ENCODE measurements at regions not wholly inside any gene's neighbourhood (a gene's known extent, or its start where the extent isn't known, plus 50 kb on each side); places are given as distances from the start of the nearest gene placed in this dataset.
"Not testable (repeated sequence)": the region's sequence is repeated elsewhere in the genome, so short reads cannot be mapped to it uniquely, and the experiment has no call there.

- DNase-seq: no peak
Measured at GRCh38 chr20:25863536-25864325, 167.1 kb upstream of the ZNF337 start.

- peak; percentile 71 for DNase-seq
Measured at GRCh38 chr20:25862967-25863530, 166.4 kb upstream of the ZNF337 start.

DNA sequence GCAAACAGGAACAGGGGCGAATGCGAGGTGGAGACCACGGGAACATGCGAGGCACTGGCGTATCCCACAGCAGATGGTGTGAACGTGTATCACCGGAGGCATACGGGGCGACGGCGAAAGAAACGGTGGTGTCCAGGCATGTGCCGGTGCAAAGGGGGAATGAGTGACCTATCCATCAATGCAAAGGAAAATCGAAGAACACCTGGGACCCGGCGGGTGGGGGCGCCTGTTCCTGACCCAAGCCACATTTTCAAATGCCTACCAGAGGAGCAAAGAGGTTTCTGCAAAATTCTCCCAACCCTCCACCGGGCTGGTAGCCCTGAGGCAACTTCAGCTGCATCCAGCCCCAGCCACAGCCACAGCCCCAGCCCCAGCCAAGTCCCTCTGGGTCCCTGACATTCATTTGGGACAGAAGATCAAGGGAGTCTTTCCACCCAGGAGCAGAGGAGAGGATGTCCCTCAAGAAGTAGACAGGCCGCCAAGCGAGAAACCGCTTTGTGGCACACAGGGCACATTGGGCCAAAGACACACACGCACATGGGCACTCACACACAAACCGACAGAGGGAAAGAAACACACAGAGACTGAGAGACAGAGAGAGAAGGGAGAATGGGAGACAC is 164.0 kb upstream of the ZNF337 start:
- DNase-seq: no peak

DNA sequence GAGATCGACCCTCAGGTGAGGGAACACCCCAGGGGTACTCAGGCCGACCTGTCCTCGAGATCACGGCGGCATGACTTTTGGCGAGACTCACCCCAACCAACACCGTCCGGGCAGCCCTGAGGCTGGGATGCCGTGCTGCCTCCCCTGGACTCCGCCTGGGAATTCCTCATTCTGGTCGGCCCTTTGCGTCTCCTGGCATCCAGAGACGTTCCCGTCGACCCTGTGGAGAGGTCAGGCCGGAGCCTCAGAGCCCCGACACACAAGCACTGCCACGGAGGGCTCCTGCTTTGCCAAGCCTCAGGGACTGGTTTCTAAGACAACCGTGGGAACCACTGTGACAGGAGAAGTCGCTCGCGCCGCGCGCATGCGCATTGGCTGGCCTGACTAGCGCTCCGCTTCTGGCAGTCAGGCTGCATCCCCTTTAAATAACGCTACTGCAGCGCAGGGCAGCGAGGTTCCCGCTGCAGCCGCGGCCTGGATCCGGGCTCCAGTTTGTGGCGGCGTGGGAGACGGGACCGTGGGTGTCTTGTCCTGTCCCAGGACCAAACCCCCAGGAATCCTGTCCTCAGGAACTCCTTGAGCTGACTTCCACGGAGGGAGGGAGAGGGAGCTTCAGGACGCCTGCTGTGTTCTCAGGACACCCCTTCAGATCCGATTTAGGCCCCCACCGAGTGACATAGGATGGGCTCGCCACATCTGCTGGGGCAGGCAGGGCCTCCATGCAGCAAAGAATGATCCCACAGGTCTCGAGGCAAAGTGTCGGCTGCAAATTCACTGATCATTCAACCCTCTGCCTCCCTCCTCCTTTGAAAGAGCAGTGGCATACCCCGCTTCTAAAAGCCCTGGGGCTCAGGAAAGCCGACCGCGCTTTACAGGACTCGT is 163.2 kb upstream of the ZNF337 start:
- DNase-seq: peak; percentile 18

GRCh38 chr20:25858495-25859425 is 162.1 kb upstream of the ZNF337 start:
- no peak for DNase-seq

GRCh38 chr20:25857091-25857788 is 160.6 kb upstream of the ZNF337 start:
- not testable (repeated sequence) for DNase-seq

DNA sequence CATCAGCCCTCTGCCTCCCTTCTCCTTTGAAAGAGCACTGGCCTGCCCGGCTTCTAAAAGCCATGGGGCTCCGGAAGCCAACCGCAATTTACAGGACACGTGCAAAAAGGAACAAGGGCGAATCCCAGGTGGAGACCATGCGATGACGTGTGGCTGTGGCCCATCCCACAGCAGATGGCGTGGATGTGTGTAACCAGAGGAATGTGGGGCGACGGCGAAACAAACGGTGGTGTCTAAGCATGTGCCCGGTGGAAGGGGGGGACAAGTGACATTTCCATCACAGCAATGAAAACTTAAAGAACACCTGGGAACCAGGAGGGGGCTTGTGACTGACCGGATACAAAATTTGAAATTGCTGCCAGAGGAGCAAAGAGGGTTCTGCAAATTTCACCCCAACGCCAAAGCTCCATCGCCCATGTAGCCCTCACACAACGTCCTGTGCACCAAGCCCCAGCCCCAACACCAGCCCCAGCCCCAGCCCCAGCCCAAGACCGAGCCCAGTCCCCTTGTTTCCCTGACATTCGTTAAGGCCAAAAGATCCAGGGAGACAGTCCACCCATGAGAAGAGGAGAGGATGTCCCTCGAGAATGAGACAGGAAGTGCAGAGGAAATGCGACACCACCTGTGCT is 159.7 kb upstream of the ZNF337 start:
- no peak for DNase-seq

DNA sequence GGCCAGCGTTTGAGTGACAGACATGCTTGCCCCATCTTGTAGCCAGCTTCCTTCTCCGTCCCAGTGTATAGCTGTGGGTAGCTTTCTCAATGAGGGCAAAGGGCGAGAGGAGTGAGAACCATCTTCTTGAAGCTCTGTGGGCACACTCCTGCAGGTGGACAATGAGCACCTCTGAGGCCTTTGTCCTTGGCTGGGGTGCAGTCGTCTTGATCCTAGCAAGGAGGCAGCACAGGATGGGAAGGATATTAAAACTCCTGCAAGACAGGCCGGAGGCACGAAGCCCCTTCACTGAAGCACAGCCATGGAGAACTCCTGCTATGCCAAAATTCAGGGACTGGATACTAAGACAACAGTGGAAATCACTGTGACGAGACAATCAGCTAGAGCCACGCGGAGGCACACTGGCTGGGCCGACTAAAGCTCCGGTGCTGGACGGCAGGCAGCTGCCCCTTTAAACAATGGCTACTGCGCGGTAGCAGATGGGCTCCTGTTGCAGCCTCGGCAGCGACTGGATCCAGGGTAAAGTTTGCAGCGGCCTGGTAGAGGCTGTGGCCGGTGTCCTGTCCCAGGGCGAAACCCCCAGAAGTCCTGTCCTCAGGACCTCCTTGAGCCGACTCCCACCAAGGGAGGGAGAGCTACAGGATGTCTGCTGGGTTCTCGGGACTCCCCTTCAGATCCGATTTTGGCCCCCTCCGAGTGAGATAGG is 159.0 kb upstream of the ZNF337 start:
- not testable (repeated sequence) for DNase-seq

GRCh38 chr20:25854666-25855065 is 158.0 kb upstream of the ZNF337 start:
- not testable (repeated sequence) for DNase-seq

DNA sequence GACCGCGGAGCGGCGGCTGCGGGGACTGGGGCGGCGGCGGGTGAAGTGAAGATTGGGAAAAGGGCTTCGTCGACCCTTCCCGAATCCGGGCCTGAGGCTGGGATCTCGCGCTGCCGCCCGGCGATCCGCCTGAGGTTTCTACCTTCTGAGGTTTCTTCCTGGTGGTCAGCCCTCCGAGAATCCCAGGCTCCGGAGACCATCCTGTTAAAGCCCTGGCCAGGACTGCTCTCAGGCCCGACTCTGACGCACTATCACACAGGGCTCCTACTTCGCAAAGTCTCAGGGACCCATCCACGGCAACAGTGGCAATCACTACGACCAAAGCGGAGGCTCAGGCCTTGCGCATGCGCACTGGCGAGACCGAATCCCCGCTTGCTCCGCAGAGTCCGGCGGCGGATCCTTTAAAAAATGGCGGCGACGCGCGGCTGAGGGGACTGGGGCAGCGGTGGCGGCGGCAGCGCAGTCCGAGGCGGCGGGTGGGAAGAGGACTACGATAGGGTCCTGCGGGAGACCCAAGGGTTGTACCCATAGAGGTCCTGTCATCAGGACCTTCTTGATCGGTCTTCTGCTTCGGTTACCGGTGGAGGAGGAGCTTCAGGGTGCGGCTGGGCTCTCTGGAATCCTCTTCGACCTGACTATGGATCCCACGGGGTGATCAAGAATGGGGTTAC is 157.2 kb upstream of the ZNF337 start:
- DNase-seq: peak; percentile 76

GRCh38 chr20:25852968-25853717 is 156.5 kb upstream of the ZNF337 start:
- not testable (repeated sequence) for DNase-seq

GRCh38 chr20:25850133-25850532 is 153.5 kb upstream of the ZNF337 start:
- not testable (repeated sequence) for DNase-seq

DNA sequence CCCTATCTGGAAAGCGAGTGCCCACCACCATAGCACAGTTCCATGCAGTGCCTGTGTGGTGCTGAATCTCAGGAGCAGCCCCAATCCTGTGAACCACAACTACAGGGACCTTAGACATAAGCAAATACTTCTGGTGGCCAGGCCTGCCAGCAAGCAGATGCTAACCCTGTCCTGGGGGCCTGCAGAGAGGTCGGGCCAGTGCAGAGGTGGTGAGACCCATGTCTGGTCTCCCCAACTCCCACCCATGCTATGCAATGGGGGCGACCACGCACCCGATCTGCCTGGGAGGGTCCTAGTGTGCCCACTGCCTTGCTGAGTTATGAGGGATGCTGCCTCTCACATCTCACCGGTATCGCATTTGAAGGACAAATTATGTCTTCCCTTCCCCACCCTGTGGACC is 151.6 kb upstream of the ZNF337 start:
- DNase-seq: no peak

- not testable (repeated sequence) for DNase-seq
Measured at GRCh38 chr20:25844640-25845039, 148.0 kb upstream of the ZNF337 start.

DNA sequence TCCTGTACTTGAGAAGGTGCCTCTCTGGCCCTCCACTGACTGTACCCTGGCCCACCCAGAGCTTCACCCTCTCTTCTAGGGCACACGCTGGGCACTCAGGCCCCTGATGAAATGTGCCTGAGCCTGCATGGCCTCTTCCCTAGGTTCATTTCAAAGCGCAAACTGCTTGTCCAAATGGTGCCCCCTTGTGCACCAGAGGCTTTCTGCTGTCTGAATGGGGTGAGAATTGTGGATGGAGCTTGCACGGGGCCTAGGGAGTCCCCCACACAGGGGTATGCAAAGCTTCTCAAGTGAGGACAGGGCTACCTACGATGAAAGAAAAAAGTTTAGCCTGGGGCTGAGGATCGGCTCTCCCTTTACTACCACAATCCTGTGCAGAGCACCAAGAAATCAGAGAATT is 116.9 kb upstream of the ZNF337 start:
- not testable (repeated sequence) for DNase-seq

DNA sequence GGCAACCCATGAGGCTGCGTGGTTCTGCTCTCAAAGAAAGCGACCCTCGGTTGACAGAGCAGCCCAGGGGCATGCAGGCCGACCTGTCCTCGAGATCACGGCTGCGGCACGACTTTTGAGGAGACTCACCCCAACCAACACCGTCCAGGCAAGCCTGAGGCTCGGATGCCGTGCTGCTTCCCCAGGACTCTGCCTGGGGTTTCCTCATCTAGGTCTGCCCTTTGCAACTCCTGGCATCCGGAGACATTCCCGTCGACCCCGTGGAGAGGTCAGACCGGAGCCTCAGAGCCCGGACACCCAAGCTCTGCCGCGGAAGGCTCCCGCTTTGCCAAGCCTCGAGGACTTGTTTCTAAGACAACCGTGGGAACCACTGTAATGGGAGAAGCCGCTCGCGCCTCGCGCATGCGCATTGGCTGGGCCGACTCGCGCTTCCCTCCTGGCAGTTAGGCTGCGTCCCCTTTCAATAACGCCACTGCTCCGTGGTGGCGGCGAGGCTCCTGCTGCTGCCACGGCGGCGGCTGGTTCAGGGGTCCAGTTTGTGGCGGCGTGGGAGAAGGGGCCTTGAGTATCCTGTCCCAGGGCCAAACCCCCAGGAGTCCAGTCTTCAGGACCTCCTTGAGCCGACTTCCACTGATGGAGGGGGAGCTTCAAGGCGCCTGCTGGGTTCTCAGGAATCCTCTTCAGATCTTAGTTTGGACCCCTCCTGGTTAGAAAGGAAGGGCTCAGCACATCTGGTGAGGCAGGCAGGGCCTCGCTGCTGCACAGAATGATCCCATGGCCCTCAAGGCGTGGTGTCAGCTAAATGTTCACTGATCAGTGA is 101.7 kb upstream of the ZNF337 start:
- not testable (repeated sequence) for DNase-seq

DNA sequence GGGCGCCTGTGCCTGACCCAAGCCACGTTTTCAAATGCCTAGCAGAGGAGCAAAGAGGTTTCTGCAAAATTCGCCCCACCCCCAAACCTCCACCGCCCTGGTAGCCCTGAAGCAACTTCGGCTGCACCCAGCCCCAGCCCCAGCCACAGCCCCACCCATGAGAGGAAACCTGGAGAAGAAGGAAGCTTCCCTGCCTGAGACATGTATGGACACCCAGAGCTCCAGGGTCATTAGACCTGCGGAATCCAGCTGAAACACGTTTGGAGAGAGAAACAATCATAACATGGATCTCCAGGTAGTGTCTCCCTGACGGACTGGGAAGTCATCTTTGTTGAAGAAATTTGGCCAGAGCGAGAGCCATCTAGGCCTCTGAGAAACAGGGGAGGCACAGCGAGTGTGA is 100.4 kb upstream of the ZNF337 start:
- DNase-seq: not testable (repeated sequence)

- DNase-seq: not testable (repeated sequence)
Measured at GRCh38 chr20:25777241-25777640, 80.6 kb upstream of the ZNF337 start.

All from T1000 (cell line).